Upper lobe of left lung (tissue), 6 donors: ENCODE measurements at regions not wholly inside any gene's neighbourhood (a gene's known extent, or its start where the extent isn't known, plus 50 kb on each side); places are given as distances from the start of the nearest gene placed in this dataset.

Source experiments
- ATAC-seq, 2 donors: fragments of 200-7000 bp; cut with Tn5 transposase; one replicate each; pipeline ENCODE4 v1.9.1; 2022; ENCODE audit warnings: mild to moderate bottlenecking in 2 of 2, moderate library complexity in 2 of 2; ENCODE audit not compliant: low FRiP score in 2 of 2
- DNase-seq, 2 donors: peaks; one replicate each; pipeline ENCODE4 v3.0.0-alpha.2; 2019 to 2020
- H3K27ac ChIP-seq, 4 donors: fragments of 200-600 bp; sonication (generic); one replicate each; pipeline ENCODE4 v1.5.1; 2016 to 2019
- H3K27me3 ChIP-seq, 4 donors: fragments of 200-600 bp; sonication (generic); one replicate each; pipeline ENCODE4 v1.5.1; 2017 to 2019
- H3K36me3 ChIP-seq, 4 donors: fragments of 200-600 bp; sonication (generic); one replicate each; pipeline ENCODE4 v1.5.1; 2016 to 2019
- H3K4me1 ChIP-seq, 4 donors: fragments of 200-600 bp; sonication (generic); one replicate each; pipeline ENCODE4 v1.5.1; 2018 to 2019
- H3K4me3 ChIP-seq, 4 donors: fragments of 200-600 bp; sonication (generic); one replicate each; pipeline ENCODE4 v1.5.1; 2017 to 2019; ENCODE audit warnings: mild to moderate bottlenecking in 2 of 4, moderate library complexity in 1 of 4
- H3K9me3 ChIP-seq, 4 donors: fragments of 200-600 bp; sonication (generic); one replicate each; pipeline ENCODE4 v1.5.1; 2018 to 2019
- CTCF ChIP-seq, 6 experiments: fragments of 450-650 bp in 4 of 6; fragments of 200-600 bp in 2 of 6; sonication (generic) in 2 of 6; IDR thresholded peaks; one replicate each; pipeline ENCODE4 v1.5.1; 2016 to 2019; ENCODE audit warnings: antibody characterized with exemption in 6 of 6
- EP300 ChIP-seq, 4 donors: sonication (generic); formaldehyde crosslinking; IDR thresholded peaks; one replicate each; pipeline ENCODE4 v1.5.1; 2017; ENCODE audit warnings: antibody characterized with exemption in 4 of 4, control low read depth in 2 of 4
- POLR2A ChIP-seq, 4 donors: fragments of 450-650 bp; IDR thresholded peaks; one replicate each; pipeline ENCODE4 v1.5.1; 2016 to 2017; ENCODE audit warnings: antibody characterized with exemption in 4 of 4, mild to moderate bottlenecking in 2 of 4
- POLR2AphosphoS5 ChIP-seq, 2 donors: sonication (generic); formaldehyde crosslinking; IDR thresholded peaks; one replicate each; pipeline ENCODE4 v1.5.1; 2017; ENCODE audit warnings: antibody characterized with exemption in 2 of 2
- WGBS, 2 donors: methylation state at CpG; one replicate each; pipeline ENCODE4 v1.1.5; 2017 to 2018; 5-methylcytosine and 5-hydroxymethylcytosine counted together
- donor health status: DM: no; HTN: no; CAD: no; lungs with moderate emphysema.
- donor health status: DM: no; HTN: yes; CAD: no; lungs with severe emphysema.

DNA sequence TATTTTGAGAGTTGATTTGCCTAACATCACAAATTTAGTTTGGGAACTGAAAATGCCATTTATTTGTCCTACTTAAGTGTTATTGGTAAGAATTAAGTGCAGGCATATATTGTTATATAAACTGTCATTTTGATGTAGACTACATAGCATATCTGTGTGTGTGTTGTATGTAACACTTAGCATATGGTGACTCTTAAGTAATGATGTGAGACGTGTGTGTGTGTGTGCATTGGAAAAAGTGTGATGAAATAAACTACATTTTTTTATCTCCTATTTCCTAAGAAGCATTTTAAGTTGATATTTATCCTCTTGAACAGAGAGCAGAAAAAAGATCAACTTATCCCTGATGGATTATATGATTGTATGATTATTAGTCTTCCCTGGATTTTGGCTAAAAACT lies 588.2 kb upstream of the SUCLG2 start:
- H3K4me1 ChIP-seq: no peaks in the 10 kb centered on the region
- TF ChIP-seq POLR2AphosphoS5 (IDR thresholded peaks at IDR 0.05) (no peak), EP300 (IDR thresholded peaks at IDR 0.05) (no peak), CTCF (IDR thresholded peaks at IDR 0.05) (no peak), POLR2A (IDR thresholded peaks at IDR 0.05) (no peak)
- no peak for DNase-seq
- WGBS, 2 donors: 58 to 64% methylated on average over 1 of the region's 1 CpG
- ATAC-seq: no peak
- no peaks in the 10 kb centered on the region for H3K9me3 ChIP-seq
- no peak overlapping the region for H3K4me3 ChIP-seq
- H3K36me3 ChIP-seq: no peaks in the 10 kb centered on the region
- no peak overlapping the region for H3K27ac ChIP-seq
- H3K27me3 ChIP-seq: no peaks in the 10 kb centered on the region

- TF ChIP-seq POLR2A (IDR thresholded peaks at IDR 0.05) (no peak), EP300 (IDR thresholded peaks at IDR 0.05) (no peak), CTCF (IDR thresholded peaks at IDR 0.05) (no peak), POLR2AphosphoS5 (IDR thresholded peaks at IDR 0.05) (no peak)
- no peak overlapping the region for H3K27ac ChIP-seq
- H3K4me3 ChIP-seq: no peak overlapping the region
- no peaks in the 10 kb centered on the region for H3K27me3 ChIP-seq
- ATAC-seq (no peak), DNase-seq (no peak)
- no peaks in the 10 kb centered on the region for H3K36me3 ChIP-seq
- no peaks in the 10 kb centered on the region for H3K4me1 ChIP-seq
- H3K9me3 ChIP-seq: no peaks in the 10 kb centered on the region
- WGBS, 2 donors: 21 to 60% methylated on average over 1 of the region's 1 CpG
Observed at GRCh38 chr3:68239542-68239941, 585.1 kb upstream of the SUCLG2 start.

DNA sequence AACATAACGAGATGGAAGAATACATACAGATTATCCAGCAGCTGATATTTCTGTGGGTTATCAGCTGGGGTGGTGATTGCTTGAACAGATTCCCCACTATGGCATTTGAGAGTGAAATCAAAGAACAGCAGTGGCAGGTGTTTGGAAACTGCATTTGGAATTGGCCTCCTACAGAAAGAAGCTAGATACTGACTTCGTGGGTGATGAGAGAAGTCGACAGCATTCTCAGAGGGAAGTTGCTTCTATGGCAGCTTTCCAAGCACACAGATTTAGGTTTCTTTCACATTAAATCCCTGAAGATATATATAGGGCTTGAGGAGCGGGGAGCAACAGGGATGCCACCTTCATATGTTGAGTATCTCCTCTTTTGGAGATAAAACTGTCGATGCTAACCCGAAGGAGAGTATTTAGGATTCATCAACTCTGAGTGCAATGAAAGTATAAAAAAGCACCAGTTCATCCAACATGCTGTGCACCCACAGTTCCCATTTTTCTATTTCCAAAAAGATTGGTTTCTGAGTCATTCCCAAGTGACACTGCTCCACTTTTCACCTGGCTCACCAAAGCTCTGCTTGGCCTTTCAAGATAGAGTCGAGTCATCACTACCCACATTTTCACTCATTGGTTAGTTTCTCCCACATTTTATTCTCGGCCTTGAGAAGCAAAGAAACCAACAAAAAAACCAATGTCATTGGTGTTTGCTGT lies 579.8 kb upstream of the SUCLG2 start:
- no peaks in the 10 kb centered on the region for H3K36me3 ChIP-seq
- TF ChIP-seq POLR2AphosphoS5 (IDR thresholded peaks at IDR 0.05): no peak
- TF ChIP-seq POLR2A (IDR thresholded peaks at IDR 0.05): no peak
- TF ChIP-seq CTCF (IDR thresholded peaks at IDR 0.05): no peak
- TF ChIP-seq EP300 (IDR thresholded peaks at IDR 0.05): no peak
- ATAC-seq: no peak
- no peaks in the 10 kb centered on the region for H3K4me1 ChIP-seq
- 73 to 86% methylated on average over 8 of the region's 8 CpGs for WGBS, 2 donors
- DNase-seq: no peak
- no peaks in the 10 kb centered on the region for H3K27me3 ChIP-seq
- H3K9me3 ChIP-seq: no peaks in the 10 kb centered on the region
- H3K27ac ChIP-seq: no peak overlapping the region
- H3K4me3 ChIP-seq: no peak overlapping the region

GRCh38 chr3:68228856-68229255 lies 574.4 kb upstream of the SUCLG2 start:
- H3K27me3 ChIP-seq: no peaks in the 10 kb centered on the region
- TF ChIP-seq EP300 (IDR thresholded peaks at IDR 0.05) (no peak), POLR2AphosphoS5 (IDR thresholded peaks at IDR 0.05) (no peak), CTCF (IDR thresholded peaks at IDR 0.05) (no peak), POLR2A (IDR thresholded peaks at IDR 0.05) (no peak)
- H3K4me3 ChIP-seq: no peak overlapping the region
- H3K4me1 ChIP-seq: no peaks in the 10 kb centered on the region
- H3K27ac ChIP-seq: no peak overlapping the region
- no peak for DNase-seq
- H3K36me3 ChIP-seq: no peaks in the 10 kb centered on the region
- WGBS, 2 donors: 56 to 71% methylated on average over 1 of the region's 1 CpG
- no peak for ATAC-seq
- H3K9me3 ChIP-seq: no peaks in the 10 kb centered on the region

GRCh38 chr3:68220832-68221231 lies 566.4 kb upstream of the SUCLG2 start:
- no peaks in the 10 kb centered on the region for H3K4me1 ChIP-seq
- no peak for DNase-seq
- no peaks in the 10 kb centered on the region for H3K27me3 ChIP-seq
- WGBS, 2 donors: 53 to 100% methylated on average over 1 to 2 of the region's 2 CpGs
- H3K9me3 ChIP-seq: no peaks in the 10 kb centered on the region
- no peak overlapping the region for H3K4me3 ChIP-seq
- TF ChIP-seq EP300 (IDR thresholded peaks at IDR 0.05) (no peak), POLR2A (IDR thresholded peaks at IDR 0.05) (no peak), CTCF (IDR thresholded peaks at IDR 0.05) (no peak), POLR2AphosphoS5 (IDR thresholded peaks at IDR 0.05) (no peak)
- no peak overlapping the region for H3K27ac ChIP-seq
- no peak for ATAC-seq
- H3K36me3 ChIP-seq: no peaks in the 10 kb centered on the region
